Ectodermal cell (in vitro differentiated cells): ENCODE measurements at regions not wholly inside any gene's neighbourhood (a gene's known extent, or its start where the extent isn't known, plus 50 kb on each side); places are given as distances from the start of the nearest gene placed in this dataset.
"Not testable (repeated sequence)": the region's sequence is repeated elsewhere in the genome, so short reads cannot be mapped to it uniquely, and the experiment has no call there.

Experiments used
- H3K27ac ChIP-seq: 2 replicates; pipeline ENCODE4 v1.7.0; 2013; ENCODE audit warnings: mild to moderate bottlenecking, low read depth, low read length; ENCODE audit not compliant: insufficient read depth, poor library complexity, severe bottlenecking
- H3K27me3 ChIP-seq: 2 replicates; pipeline ENCODE4 v1.7.0; 2013; ENCODE audit warnings: mild to moderate bottlenecking, low read length; ENCODE audit not compliant: insufficient read depth, control insufficient read depth, poor library complexity, severe bottlenecking
- H3K36me3 ChIP-seq: one replicate; pipeline ENCODE4 v1.7.0; 2013; ENCODE audit warnings: low read length; ENCODE audit not compliant: control insufficient read depth, insufficient read depth
- H3K4me1 ChIP-seq: one replicate; pipeline ENCODE4 v1.7.0; 2013; ENCODE audit warnings: low read length; ENCODE audit not compliant: control insufficient read depth, insufficient read depth
- H3K4me3 ChIP-seq: 2 replicates; pipeline ENCODE4 v1.7.0; 2013; ENCODE audit warnings: low read depth, low read length, control low read depth; ENCODE audit not compliant: insufficient read depth
- H3K9me3 ChIP-seq: 2 replicates; pipeline ENCODE4 v1.7.0; 2013; ENCODE audit warnings: mild to moderate bottlenecking, low read length, moderate library complexity; ENCODE audit not compliant: control insufficient read depth
- WGBS, 2 experiments: methylation state at CpG; one replicate each; pipeline ENCODE4 v1.1.7; 2013; ENCODE audit warnings: missing lambda C conversion rate in 2 of 2; 5-methylcytosine and 5-hydroxymethylcytosine counted together

DNA sequence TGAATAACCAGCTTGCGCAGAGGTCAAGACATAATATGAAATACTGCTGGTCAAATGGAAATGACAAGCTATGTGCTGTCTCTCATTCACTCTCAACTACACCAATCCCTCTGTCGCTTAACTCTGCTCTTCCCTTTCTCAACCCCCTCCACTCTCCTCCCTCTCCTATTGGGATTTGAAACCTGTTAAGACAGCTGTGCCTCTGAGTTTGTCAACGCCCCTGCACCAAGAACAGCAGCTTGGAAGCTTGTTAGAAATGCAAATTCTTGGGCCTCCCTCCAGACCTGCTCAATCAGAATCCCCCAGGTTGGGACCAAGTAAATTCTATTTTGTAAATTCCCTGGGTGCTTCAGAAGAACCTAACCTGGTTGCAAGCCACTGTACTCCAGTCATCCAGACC is 149.7 kb upstream of the ATP2B2 start:
- 60 to 63% methylated on average over 3 of the region's 3 CpGs for WGBS, 2 experiments
- Histone ChIP-seq H3K4me3 (no peak overlapping the region), H3K27me3 (no peaks in the 10 kb centered on the region)

DNA sequence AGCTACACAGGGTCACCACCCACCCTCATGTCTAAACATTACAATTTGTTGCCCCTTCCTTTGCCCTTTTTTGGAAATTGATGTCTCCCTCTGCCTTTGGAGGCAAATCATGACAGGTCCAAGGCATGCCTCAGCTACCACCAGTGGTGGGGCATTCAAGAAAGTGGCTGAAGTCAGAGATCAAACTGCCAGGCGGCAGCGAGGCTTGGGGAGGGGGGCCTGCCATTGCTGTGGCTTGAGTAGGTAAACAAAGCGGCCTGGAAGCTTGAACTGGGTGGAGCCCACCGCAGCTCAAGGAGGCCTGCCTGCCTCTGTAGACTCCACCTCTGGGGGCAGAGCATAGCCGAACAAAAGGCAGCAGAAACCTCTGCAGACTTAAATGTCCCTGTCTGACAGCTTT is 152.0 kb upstream of the ATP2B2 start:
- not testable (repeated sequence) for H3K27ac ChIP-seq, H3K9me3 ChIP-seq, H3K4me3 ChIP-seq, H3K36me3 ChIP-seq, H3K4me1 ChIP-seq, H3K27me3 ChIP-seq
- WGBS, 2 experiments: 68 to 71% methylated on average over 4 of the region's 5 CpGs

More for the DNA sequence above, 149.7 kb upstream of the ATP2B2 start:
- Histone ChIP-seq H3K27ac (no peak overlapping the region), H3K9me3 (no peaks in the 10 kb centered on the region), H3K4me1 (no peaks in the 10 kb centered on the region), H3K36me3 (no peaks in the 10 kb centered on the region)

DNA sequence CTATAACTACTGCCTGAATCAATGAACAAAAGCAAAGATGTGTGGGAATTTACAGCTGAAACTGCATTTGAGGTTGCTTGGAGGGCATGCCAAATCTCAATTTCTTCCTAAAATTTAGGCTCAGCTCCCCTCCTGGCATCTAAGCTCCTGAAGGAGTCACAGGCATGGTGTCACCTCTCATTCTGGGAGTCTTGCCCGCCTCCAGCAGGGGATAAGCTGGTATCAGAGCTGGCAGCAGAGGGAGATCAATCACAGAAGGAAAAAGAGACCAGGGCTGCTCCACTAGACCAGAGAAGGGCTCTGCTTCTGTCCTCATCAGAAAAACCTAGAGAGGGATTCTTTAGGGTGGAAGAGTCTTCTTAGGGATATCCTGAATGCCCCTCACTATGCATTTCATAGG is 150.4 kb upstream of the SLC6A11 start:
- Histone ChIP-seq H3K4me3 (no peak overlapping the region), H3K36me3 (no peaks in the 10 kb centered on the region), H3K27ac (no peak overlapping the region), H3K9me3 (no peaks in the 10 kb centered on the region), H3K4me1 (peaks cover 9% of the 10 kb centered on the region), H3K27me3 (no peaks in the 10 kb centered on the region)
- WGBS, 2 experiments: 86 to 95% methylated on average over 1 of the region's 1 CpG

DNA sequence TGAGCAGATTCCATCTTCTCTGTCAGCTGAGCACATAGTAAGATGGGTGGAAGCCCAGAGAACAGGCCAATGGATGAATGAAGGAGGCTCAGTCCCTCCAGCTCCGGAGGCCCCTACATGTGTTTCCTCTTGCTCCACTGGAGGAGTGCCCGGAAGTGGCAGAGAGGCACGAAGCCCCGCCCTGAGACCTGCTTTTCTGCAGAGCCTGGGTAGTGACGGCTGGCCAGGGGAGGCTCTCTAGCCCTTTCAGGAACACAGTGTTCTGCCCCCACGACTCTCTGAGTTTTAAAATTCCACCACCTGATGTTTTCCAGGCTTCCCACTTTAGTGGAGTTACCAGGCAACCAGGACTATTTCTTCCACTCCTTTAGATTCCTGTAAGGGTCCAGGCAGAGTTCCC is 149.4 kb upstream of the SLC6A11 start:
- 79 to 80% methylated on average over 6 of the region's 6 CpGs for WGBS, 2 experiments
- Histone ChIP-seq H3K36me3 (no peaks in the 10 kb centered on the region), H3K27me3 (no peaks in the 10 kb centered on the region), H3K4me3 (no peak overlapping the region), H3K4me1 (peaks cover 9% of the 10 kb centered on the region), H3K9me3 (no peaks in the 10 kb centered on the region), H3K27ac (no peak overlapping the region)

DNA sequence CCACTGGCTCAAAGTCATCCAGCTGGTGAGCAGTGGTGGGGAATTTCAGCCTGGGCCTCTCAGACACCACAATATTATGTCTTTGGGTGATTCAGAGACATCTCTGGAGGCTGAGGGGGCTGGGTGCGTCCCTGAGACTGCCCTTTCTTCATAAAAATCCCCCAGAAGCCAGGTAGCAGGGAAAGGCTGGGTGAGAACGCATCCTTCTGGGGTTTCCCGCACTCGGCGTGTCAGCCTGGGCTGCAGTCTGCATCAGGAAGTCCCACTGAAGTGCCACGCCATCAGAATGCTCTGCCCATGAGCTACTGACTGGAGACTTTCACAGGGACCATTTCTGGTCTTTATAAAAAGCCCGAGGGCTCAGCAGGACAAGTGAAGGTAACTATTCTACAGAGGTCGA is 148.8 kb upstream of the SLC6A11 start:
- Histone ChIP-seq H3K27me3 (no peaks in the 10 kb centered on the region), H3K4me3 (no peak overlapping the region), H3K9me3 (no peaks in the 10 kb centered on the region), H3K4me1 (peaks cover 9% of the 10 kb centered on the region), H3K36me3 (no peaks in the 10 kb centered on the region), H3K27ac (no peak overlapping the region)
- WGBS, 2 experiments: 90 to 93% methylated on average over 8 of the region's 8 CpGs

DNA sequence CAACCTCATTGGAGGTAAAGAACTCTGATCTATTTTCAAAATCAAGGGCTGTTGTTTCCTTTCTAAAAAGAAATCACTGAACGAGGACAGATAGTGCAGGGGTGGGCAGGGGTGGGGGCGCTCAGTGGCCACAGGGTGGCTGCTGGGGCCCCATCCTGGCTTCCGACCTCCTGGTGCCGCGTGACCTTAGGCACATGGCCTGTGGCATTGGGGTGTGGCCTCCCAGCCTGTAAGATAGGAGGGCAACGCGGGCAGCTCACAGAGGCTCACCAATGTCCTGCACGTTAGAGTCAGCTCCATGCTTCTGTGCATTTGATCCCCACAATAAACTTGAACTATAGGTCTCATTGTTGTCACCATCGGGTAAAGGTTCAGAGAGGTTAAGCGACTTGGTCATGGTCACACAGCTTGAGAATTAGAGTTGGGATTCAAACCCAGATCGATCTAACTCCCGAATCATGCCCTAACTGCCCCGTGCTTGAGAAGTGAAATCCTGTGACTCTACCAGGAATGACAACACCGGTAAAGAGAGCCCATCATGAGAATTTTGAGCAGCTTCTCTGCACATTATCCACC is 148.0 kb upstream of the SLC6A11 start:
- WGBS, 2 experiments: 86% methylated on average over 14 of the region's 14 CpGs
- Histone ChIP-seq H3K4me3 (no peak overlapping the region), H3K36me3 (no peaks in the 10 kb centered on the region), H3K9me3 (no peaks in the 10 kb centered on the region), H3K4me1 (peaks cover 9% of the 10 kb centered on the region), H3K27ac (no peak overlapping the region), H3K27me3 (no peaks in the 10 kb centered on the region)

DNA sequence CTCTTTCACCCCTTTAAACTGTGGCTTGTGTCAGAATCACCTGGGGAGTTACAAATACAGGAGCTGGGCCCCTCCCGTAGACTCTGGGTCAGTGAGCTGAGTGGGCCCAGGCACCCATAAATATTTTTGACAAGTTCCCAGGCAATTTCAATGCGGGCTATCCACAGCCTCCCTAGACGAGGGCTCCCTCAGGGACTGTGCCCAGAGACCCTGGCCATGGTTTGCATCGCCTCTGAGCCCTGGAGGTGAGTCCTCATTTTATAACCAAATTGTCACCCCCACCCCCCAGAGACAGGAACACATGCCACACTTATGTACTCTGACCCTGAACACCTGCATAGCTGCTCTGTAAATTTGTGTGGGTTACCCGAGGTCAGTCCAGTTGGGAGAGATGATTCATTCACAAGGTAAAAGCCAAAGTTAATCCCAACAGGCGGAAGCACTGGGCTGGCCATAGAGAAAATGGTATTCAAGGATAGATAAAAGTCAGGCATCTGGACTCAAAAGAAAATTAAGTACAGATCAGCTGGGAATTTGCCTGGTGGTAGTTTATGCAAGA is 146.5 kb upstream of the SLC6A11 start:
- Histone ChIP-seq H3K4me1 (peaks cover 2% of the 10 kb centered on the region), H3K4me3 (no peak overlapping the region), H3K9me3 (no peaks in the 10 kb centered on the region), H3K36me3 (no peaks in the 10 kb centered on the region), H3K27me3 (no peaks in the 10 kb centered on the region), H3K27ac (no peak overlapping the region)
- WGBS, 2 experiments: 90 to 94% methylated on average over 6 of the region's 6 CpGs

DNA sequence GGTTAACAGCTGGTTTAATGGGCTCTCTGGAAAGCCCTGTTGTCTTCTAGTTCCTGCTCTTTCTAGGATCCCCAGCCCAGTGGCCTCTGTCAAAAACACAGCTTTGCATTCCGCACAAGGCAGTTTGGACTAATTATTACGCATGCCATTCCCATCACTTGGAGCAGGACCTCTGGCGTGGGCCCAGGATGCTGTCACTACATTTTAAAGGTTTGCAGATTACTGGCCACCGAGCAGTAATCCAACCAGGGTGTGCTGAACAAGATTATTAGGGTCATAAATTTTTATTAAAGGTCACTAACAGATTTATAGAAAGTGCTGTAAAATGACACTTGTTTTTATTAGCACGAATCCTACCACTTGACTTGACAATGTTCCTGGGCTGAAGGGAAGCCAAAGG is 143.6 kb upstream of the SLC6A11 start:
- no peak overlapping the region for H3K27ac ChIP-seq
- H3K9me3 ChIP-seq: no peaks in the 10 kb centered on the region
- WGBS, 2 experiments: 90 to 92% methylated on average over 5 of the region's 5 CpGs
- no peak overlapping the region for H3K4me3 ChIP-seq
- H3K36me3 ChIP-seq: no peaks in the 10 kb centered on the region
- peaks cover 5% of the 10 kb centered on the region for H3K4me1 ChIP-seq
- H3K27me3 ChIP-seq: no peaks in the 10 kb centered on the region

DNA sequence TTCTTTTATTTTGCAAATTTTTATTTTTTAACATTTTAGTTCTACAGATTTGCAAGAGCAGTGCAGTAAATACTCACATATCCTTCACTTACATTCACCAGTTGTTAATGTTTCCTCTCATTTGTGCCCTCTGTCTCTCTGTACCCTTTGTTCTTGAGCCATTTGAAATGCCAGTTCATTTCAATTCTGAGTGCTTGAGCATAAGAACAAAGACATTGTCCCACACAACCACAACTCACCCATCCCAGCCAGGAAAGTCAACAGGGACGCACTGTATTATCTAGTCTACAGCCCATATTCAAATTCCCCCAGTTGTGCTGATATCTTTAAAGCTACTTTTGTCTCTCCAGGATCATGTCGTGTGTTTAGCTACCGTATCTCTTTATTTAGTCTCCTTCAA is 141.4 kb upstream of the SLC6A11 start:
- H3K27me3 ChIP-seq: no peaks in the 10 kb centered on the region
- no peaks in the 10 kb centered on the region for H3K36me3 ChIP-seq
- H3K27ac ChIP-seq: no peak overlapping the region
- no peaks in the 10 kb centered on the region for H3K9me3 ChIP-seq
- H3K4me1 ChIP-seq: peaks cover 5% of the 10 kb centered on the region
- 68 to 71% methylated on average over 3 of the region's 3 CpGs for WGBS, 2 experiments
- H3K4me3 ChIP-seq: no peak overlapping the region

DNA sequence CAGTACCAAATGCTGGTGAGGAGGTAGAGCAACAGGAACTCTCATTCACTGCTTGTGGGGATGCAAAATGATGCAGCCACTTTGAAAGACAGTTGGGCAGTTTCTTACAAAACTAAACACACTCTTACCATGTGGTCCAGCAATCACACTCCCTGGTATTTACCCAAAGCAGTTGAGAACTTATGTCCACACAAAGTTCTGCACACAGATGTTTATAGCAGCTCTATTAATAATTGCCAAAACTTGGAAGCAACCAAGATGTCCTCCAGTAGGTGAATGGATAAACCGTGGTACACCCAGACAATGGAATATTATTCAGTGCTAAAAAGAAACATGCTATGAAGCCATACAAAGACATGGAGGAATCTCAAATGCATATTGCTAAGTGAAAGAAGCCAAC is 139.1 kb upstream of the SLC6A11 start:
- H3K4me1 ChIP-seq: peaks cover 5% of the 10 kb centered on the region
- no peak overlapping the region for H3K27ac ChIP-seq
- no peak overlapping the region for H3K4me3 ChIP-seq
- no peaks in the 10 kb centered on the region for H3K27me3 ChIP-seq
- H3K36me3 ChIP-seq: no peaks in the 10 kb centered on the region
- WGBS, 2 experiments: 85 to 87% methylated on average over 1 of the region's 1 CpG
- H3K9me3 ChIP-seq: no peaks in the 10 kb centered on the region
